ENCODE measurements at regions not wholly inside any gene's neighbourhood (a gene's known extent, or its start where the extent isn't known, plus 50 kb on each side); places are given as distances from the start of the nearest gene placed in this dataset.
A peak's percentile ranks its signal among the peaks of the same experiment; 100 is the strongest.

DNA sequence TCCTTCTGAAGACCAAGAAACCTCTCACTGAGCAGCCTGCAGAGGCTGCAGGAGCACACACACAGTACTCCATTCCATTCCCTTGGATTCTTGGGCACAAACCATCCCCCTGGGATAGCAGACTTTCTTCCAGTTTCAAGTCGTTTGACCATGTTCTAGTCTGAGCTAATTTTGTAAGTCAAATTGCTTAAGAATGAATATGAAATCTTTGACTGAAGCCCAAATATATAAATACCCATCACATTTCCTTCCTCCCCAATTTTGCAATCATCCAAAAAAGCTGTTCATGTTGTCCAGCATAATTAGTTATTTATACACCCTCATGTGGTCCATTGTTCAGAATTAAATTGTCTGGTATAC is 231.2 kb upstream of the TPRG1 start:
- DNase-seq: no peak

DNA sequence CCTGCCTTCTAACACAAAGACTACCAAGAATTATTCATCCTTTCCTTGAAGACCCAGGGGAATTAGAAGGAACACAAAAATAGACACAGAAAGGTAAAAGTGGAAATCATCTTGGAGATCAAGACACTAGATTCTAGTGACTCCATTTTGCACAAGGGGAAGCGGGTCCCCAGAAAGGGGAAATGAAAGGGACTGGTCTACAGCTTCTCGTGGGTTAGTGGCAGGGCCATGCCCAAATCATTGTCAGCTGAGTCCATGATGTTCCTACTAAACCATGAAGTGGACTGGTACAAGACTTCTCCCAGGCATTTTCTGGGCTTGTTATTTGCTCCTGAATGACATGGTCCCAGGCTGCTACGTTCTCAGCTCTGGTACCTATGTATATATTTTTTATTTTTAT is 230.7 kb upstream of the TPRG1 start:
- no peak for DNase-seq

DNA sequence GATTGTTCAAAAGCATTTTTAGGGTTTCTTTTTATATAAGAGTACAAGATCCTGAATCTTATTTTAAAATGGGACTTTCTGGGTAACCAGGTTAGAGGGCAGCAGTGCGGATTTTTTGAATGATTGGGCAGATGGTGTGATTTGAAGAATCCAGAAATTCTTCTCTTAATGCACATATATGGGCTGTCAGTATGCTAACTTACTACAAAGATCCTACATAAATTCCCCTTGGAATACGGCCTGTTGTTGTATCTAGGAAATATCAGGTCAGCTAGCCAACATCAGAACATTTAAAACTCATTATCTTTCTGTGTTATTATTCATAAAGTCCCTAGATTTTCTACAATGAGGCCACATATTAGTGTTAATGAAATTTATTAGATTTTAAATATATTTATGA is 229.6 kb upstream of the TPRG1 start:
- no peak for DNase-seq

DNA sequence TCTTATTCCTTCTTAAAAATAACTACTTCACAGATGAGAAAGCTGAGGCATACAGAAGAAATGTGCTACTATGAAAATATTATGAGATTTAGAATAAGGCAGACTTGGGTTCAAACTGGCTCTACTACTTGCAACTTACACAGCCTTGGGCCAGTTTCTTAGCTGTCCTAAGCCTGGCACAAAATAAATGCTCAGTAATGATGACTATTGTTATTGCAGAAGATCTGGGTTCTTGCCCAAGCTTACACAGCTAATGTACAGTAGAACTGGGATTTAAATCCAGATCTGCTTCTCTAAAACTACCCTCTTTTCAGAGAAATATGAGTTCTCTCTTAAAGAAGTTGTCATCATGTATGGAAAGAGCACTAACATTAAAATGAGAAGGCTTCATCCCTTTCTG is 228.2 kb upstream of the TPRG1 start:
- no peak for DNase-seq

DNA sequence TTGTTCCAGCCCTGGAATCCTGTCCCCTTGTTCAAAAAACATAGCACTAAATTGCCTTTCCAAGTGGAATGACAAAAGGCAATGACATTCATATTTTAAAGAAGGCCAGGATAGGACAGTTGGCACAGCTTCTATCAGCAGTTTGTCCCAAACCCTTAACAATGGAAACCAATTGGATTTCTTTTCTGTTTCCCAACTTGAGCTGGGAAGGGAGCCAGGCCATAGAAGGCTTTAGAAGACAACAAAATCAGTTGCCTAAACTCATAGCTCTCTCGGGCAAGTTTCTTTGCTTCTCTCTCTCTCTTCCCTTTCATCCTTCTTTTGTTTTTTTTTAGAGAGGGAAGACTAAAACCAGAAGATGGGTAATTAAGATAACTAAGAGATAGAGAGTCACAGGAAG is 227.7 kb upstream of the TPRG1 start:
- DNase-seq: no peak

DNA sequence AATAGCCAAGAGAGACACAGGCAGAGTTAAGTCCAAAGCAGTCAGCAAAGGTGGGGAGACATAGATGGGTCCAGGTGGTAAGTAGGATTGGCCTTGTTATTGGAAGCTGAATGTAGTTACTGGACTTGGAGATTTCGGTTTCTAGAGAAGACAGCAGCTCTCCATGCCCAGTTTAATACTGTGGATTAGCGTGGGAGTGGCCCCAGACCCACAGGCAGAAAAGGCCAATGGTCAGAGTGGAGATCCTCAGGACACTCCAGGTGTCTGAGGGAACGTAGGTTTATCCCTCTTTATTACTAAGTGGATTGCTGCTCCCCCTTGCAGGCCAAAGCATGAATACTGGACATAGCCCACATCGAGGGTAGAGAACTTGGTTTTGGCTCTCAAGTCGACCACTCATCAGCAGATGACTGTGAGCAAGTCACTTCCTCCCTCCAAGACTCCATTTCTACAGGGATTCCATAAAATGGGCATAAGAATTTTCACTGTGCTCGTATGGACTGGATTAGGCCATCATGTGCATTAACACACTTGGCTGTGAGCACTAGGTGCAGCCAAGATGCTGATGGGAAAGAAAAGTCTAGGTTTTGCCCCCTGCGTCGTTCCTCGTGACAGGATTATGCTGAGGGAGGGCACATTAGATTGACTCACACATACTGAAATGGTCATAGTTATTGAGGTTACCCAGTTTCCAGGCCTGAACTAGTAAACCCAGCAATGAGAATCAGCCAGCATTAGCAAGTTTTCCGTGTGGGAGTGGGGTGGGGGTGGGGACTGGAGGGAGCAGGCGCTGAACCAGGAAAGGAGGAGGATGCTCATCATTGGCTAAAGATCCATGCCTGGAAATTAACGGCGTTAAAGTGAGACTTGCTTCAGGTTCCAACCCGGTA is 225.2 kb upstream of the TPRG1 start:
- no peak for DNase-seq

DNA sequence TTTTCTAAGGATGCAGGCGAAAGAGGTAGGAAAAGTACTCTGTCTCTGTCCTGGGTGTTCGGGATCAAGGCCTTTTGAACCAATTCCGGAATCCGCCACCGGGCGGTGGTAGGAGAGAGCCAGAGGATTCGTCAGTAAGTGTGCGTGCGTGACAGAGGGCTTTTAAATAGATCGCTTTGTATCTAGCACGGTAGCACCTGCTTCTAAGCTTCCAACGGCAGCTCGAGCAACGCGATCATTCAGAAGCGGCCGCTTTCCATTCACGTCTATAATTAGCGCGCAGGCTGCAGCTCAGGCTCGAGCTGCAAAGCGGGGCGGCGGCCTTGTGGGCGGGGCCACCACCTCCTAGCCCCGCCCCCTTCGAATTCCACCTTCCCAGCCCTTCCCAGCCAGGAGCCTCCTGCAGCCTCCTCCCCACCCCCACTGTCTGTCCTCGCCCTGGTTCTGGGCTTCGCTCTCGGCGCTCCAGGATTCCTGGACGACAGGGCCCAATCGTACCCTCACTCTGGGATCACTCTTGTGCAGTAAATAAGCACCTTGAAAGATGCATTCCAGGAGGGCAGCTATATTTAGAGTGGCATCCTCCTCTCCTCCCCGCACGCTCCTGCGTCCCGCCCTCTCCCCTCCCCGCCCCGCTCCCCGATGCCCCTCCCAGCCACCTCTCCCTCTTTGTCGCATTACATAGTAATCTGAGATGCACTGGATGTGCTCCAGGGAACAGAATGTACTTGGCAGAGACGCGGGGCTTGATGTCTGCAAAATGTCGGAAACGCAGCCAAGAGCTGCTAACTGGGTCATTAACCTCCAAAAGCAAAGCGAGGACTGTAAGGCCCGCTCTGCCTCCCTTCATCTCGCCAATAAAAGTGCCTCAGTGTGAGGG is 224.1 kb upstream of the TPRG1 start:
- DNase-seq: no peak

DNA sequence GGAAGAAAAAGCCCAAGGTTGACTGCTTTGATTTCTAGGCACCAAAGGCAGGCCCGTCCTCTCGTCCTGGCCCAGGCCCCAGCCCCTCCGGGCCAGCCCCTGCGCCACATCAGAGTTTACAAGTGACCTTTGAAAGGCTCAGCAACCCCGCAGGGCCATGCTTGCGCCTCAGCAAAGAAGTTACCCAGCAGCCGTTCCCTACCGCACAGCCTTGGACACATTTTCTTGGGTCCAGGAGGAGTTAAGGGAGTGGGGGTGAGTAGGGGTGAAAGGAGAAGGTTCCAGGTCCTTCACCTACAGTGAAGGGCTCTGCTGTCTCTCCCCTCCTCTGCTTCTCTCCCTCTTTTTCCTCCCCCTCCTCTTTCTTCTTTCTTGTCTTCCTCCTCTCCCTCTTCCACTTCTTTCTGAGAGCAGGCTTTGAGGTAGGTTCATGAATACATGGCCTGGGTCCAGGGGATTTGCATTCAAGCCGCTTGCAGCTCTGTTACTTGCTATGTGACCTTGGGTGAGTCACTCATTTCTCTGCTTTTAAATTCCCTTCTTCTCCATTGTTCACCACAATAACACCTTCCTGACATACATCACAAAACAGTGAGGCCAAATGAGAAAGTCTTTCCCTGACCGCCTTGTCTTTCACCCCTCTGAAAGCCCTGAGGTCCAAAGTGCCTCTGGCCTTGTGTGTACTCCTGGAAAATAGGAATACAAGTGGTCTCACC is 223.3 kb upstream of the TPRG1 start:
- DNase-seq: no peak

DNA sequence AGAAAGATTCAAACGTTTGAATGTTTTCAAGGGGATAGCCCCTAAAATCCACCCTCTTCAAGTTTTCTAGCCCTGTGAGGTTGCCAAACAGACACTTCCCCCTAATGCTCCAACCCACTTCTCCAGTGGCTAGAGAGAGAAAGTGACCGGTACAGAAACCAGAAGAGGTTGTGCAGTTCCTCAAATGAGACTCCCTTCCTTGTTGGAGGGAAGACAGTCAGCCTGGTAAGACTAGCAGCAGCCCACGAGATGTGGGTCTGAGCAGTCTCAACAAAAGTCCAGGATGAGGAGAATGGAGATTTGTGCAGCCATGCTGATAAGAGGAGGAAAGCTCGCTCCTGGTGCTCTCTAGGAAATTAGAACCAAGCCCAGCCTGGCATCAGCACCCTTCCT is 222.8 kb upstream of the TPRG1 start:
- no peak for DNase-seq

DNA sequence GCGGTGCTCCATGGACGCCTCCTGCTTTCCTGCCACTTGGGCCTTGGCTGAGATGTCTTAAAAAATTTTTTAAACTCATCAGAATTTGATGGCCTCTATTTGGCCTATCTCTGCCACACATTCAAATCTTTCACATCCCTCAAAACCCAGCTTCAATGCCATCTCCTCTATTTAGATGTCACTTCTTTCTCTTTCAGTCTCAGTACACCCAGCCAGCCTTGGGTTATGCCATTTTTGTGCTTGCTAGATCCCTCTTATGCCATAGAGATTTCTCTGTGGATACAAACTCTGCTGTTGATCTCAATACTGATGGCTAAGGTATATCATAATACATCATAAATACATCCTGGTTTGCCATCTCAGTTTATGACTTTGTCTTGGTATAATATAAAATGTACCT is 222.3 kb upstream of the TPRG1 start:
- no peak for DNase-seq

DNA sequence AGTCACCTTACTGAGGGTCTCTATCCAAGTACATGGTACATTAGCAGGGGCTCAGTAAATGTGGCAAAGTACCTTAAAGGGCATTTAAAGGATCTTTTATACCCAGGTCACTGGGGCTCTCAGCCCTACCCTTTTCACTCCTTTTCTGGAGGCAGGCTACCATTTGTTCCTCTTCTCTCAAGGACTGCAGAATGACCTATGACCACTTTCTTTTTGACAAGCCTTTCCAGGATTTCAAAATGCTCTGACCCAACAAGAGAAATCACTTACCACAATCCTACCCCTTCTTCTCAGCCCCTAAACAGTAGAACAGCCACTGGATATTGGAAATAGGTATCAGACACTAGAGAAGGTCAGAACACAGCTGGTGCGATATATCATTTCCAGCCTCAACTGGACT is 221.8 kb upstream of the TPRG1 start:
- no peak for DNase-seq

DNA sequence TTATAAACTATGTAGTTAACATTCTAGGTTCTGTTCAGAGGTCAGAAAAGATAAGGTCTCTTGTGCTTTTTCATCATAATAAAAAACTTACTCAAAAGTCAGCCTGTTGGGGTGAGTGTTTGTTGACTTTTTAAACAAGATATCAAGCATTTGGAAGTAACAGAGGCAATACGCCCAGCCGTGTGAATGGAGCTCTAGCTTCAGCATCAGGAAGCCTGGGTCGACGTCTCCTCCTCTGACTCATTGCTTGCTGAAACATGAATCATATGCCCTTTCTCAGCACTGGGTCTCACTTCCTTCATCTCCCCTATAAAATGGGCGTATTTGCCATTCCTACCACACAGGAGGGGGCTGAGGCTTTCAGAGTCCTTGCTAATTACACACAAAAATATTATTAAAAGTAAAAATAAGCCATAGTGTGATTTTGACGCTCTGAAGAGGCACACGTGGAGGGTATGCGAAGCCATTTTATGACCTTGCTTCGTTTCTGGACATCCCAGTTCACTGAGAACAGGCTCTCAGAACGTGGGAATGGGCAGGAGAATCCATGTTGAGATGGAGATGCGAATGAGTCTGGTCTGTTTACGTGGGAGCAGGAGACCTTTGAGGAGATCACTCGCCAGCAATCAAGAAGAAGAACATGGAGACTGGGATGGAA is 220.8 kb upstream of the TPRG1 start:
- DNase-seq: peak in 1 of 2 donors; percentile 31

DNA sequence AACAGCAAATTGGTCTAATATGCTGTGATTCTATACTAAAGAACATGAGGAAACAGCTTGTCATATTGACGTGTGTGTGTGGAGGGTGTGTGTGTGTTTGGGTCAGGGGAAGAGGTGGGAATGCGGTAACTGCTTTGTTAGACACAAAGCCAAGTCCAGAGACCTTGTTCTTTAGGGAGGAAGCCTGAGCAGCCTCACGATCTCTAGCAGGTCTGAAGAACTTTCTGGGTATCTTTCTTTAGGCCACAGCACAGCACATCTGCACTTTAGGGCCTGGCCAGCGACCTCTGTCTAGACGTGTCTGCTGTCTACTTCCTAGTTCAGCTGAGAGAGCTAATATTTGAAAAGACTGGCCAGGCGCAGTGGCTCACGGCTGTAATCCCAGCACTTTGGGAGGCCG is 220.0 kb upstream of the TPRG1 start:
- DNase-seq: no peak

DNA sequence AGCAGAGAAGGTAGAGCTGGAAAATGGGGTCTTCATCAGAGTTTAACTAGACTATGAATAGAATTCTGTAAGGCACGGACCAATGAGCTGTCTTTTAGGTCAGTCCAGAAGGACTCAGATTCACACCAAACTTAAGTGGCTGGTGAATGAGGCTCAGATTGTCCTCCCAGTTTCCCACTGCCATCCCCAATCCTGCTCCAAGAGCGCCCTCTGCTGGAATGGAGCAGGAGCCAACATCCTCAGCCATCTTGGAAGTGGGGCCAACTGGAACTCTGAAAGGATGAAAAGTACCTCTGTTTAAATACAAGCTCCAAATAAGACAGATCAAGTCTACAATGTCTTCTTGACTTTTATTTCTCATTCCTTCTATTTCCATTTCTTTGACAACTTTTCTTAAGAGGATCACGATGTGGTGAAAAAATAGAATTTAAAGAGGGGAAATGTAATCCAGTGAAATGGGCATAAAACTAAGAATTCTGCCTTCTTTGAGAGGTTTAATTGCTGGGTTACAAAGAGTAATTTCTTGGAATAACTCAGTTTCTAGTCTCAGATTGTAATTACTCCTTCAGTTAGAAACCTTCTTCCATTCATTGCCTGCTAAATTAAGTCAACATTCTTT is 217.1 kb upstream of the TPRG1 start:
- peak; percentile 88 for DNase-seq

DNA sequence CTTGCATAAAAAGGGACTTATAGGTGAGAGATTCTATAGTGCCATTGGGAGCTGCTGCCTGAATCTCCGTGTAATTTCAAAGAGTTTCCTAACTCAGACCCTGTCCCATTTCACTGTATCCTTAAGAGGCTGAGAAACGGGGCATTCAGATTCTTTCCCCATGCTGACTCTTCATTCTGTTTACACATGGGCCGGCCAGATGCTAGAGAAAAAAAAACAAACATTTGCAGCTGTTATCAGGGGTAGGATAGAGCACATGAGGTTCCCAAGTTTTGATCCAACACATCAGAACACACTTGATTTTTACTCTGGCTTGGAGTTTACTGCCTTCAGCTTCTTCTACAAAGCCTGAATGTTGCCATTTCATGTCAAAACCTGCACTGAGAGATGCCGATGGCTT is 215.9 kb upstream of the TPRG1 start:
- no peak for DNase-seq

DNA sequence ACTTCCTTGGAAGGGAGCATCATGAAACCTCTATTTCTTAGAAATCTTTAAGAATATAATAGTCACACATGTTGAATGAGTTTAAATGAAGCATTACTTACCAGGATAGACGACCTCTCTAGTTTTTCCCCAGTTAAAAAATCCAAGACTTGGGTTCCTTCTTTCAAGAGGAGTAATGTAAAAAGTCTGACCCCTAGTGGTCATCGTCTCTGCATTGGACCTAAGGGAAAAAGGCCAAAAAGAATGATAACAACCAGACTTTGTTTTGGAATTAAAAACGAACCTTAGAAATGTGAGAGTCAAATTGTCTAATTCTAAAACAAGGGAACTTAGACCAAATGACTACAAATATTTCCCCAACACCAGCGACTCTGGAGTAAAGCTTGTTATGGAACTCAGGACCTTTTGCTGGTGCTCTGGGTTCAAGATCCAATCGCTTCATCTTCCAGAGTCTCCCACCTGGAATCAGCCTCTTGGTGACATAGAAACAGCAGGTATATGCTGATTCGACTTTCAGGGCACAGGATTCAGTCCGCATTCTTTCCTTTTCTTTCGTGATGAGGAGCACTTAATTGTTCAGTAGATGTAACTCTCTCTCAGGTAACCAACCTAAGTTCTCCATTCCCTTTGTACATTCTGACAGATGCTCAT is 214.8 kb upstream of the TPRG1 start:
- DNase-seq: no peak

DNA sequence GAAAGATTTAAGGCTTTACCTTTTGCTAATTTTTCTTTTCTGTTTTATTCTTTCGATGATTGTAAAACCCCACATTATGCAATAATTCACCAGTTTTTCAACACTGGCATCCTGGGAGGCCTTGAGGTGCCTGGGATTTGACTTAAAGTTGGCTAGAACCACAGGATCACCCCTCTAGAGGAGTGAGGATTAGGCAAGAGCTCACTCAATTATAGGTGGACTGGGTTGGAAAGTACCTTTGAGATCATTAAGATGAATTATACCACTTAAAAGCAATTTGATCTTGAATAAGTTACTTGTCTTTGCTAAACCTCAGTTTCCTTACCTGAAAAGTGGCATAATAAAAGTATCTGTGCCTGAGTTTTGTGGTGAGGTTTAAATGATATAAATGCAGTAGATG is 212.8 kb upstream of the TPRG1 start:
- no peak for DNase-seq

DNA sequence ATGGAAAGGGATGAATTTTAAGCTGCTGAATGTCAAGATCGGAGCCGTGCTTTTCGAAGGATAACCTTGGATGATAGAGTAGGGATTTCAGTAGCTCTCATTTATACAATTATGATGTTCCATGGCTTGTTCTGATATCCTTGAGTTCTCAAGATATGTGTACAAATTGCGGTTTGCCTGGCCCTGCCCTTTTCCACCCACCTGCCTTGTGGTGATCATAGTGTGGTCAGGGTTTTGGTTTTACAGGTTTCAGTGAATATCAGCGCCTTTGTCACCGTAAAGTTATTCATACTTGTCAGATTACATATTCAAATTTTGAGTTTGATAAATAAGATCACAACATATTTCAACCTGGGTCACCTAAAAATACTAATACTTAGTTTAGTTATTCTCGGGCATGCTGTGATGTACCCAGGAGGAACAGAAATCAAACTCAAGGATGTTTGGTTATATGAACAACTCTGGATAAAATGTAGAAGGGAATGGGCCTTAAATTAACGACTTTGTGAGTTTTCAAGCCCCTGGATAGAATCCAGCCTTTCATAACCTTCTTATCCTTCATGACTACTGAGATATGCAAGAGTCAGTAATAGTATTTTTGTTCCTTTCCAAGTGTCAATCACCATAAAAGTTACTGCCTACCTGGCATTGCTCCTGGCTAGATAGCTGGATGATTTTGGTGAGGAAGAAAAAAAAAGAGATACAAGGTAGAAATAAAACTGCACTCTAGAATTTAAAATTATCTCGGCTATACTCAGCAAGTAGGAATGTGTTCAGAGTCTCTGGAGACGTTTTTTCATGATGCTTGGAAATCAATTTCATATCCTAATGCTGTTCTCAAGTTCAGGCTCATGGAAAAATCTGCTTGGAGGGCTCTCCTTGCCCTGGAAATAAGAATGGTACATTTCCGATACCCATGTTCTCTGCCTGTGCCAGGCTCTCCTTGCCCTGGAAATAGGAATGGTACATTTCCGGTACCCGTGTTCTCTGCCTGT is 209.2 kb upstream of the TPRG1 start:
- DNase-seq: no peak

DNA sequence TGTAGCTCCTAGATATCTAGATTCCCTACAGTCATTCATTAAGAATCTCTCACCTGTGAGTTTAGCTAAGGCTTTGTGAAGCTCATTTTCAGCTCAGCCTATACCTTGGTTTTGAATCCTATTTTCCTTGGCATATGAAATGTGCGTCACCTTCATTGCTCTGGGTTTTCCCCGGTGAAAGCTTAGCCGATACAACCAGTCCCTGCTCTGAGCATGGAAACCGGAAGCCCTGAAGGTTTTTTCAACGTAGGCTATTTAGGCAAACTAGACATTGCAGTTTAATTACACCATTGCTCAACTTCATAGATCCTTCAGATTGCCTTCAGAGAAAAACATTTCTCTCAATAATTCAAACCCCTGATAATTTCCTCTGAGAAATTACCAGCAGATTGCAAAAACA is 206.8 kb upstream of the TPRG1 start:
- DNase-seq: no peak

DNA sequence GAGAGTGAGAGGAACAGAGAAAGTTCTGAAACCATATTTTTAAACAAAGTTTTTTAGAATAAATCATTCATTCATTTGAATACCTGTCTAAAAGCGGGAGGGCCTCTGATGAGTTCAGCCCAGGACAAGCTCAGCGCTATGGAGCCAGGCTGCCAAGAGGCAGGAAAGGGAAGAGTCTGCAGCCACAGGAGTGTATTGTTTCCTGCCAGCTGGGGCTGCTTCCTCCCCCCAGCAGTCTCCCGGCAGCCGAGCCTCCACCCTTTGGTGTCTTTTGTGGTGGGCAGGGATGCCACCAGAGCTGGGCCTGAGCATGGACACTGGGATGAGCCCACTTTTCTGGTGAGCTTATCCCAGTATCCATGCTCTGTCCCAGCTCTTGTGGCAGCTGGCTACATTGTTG is 199.5 kb upstream of the TPRG1 start:
- no peak for DNase-seq
